Activated CD8-positive, alpha-beta memory T cell treated with anti-CD3 and anti-CD28 coated beads, Interleukin-2, amount 10 ng/mL, durations not matched to agents 7 days and 5 days (primary cell): ENCODE measurements at regions not wholly inside any gene's neighbourhood (a gene's known extent, or its start where the extent isn't known, plus 50 kb on each side); places are given as distances from the start of the nearest gene placed in this dataset.

Experiments used
- ATAC-seq: fragments of 150-1000 bp; cut with Tn5 transposase; one replicate; pipeline ENCODE4 v1.10.0; 2021; ENCODE audit warnings: moderate library complexity
- CTCF ChIA-PET: fragments of 350-600 bp; sonication (Branson Sonifier 250); formaldehyde crosslinking; loops from one replicate; lab custom pipeline; 2021; ENCODE audit warnings: antibody characterized with exemption; lab: Charles Lee
- DNase-seq: peaks from one replicate; pipeline ENCODE4 v3.0.0-alpha.2; 2020
- H3K27ac Mint-ChIP-seq: one replicate; pipeline ENCODE4 v1.8.0; 2021; ENCODE audit warnings: mild to moderate bottlenecking, mixed read lengths
- H3K27me3 Mint-ChIP-seq: one replicate; pipeline ENCODE4 v1.8.0; 2021; ENCODE audit warnings: mixed read lengths
- H3K36me3 Mint-ChIP-seq: one replicate; pipeline ENCODE4 v1.8.0; 2021; ENCODE audit warnings: mild to moderate bottlenecking, mixed read lengths
- H3K4me1 Mint-ChIP-seq: one replicate; pipeline ENCODE4 v1.8.0; 2021; ENCODE audit warnings: mixed read lengths
- H3K4me3 Mint-ChIP-seq: one replicate; pipeline ENCODE4 v1.8.0; 2021; ENCODE audit warnings: mild to moderate bottlenecking, moderate library complexity, mixed read lengths
- H3K9me3 Mint-ChIP-seq: one replicate; pipeline ENCODE4 v1.8.0; 2022; ENCODE audit warnings: low read depth, mixed read lengths

- no peaks in the 10 kb centered on the region for H3K36me3 Mint-ChIP-seq
- CTCF ChIA-PET = no interaction called here
- ATAC-seq (no peak), DNase-seq (no peak)
- H3K9me3 Mint-ChIP-seq = peaks cover 12% of the 10 kb centered on the region
- no peaks in the 10 kb centered on the region for H3K27me3 Mint-ChIP-seq
- H3K27ac Mint-ChIP-seq = no peak overlapping the region
- no peak overlapping the region for H3K4me3 Mint-ChIP-seq
- H3K4me1 Mint-ChIP-seq = no peaks in the 10 kb centered on the region
These were observed 1722.1 kb downstream of the MAT2B start for GRCh38 chr5:165227515-165227914.

GRCh38 chr5:165228184-165228583 lies 1722.8 kb downstream of the MAT2B start:
- Mint-ChIP-seq H3K4me3 (no peak overlapping the region), H3K4me1 (no peaks in the 10 kb centered on the region), H3K36me3 (no peaks in the 10 kb centered on the region), H3K9me3 (peaks cover 15% of the 10 kb centered on the region), H3K27ac (no peak overlapping the region), H3K27me3 (no peaks in the 10 kb centered on the region)
- no peak for ATAC-seq
- no peak for DNase-seq
- CTCF ChIA-PET = no interaction called here

- H3K36me3 Mint-ChIP-seq = no peaks in the 10 kb centered on the region
- ATAC-seq (no peak), DNase-seq (no peak)
- H3K4me1 Mint-ChIP-seq = no peaks in the 10 kb centered on the region
- H3K9me3 Mint-ChIP-seq = peaks cover 8% of the 10 kb centered on the region
- no peaks in the 10 kb centered on the region for H3K27me3 Mint-ChIP-seq
- no peak overlapping the region for H3K27ac Mint-ChIP-seq
- CTCF ChIA-PET = interaction anchor here (1.4 kb wide), 1 partner anchor 9 kb away, joined by 4 read pairs; no protein-coding TSS in a partner anchor
- no peak overlapping the region for H3K4me3 Mint-ChIP-seq
These were observed 1726.5 kb downstream of the MAT2B start for GRCh38 chr5:165231821-165232508.

GRCh38 chr5:165232509-165233028 lies 1727.2 kb downstream of the MAT2B start:
- no peak for ATAC-seq
- peaks cover 5% of the 10 kb centered on the region for H3K9me3 Mint-ChIP-seq
- CTCF ChIA-PET = interaction anchor here (1.4 kb wide), 1 partner anchor 9 kb away, joined by 4 read pairs; no protein-coding TSS in a partner anchor
- no peak overlapping the region for H3K27ac Mint-ChIP-seq
- no peaks in the 10 kb centered on the region for H3K27me3 Mint-ChIP-seq
- no peaks in the 10 kb centered on the region for H3K4me1 Mint-ChIP-seq
- no peak for DNase-seq
- no peaks in the 10 kb centered on the region for H3K36me3 Mint-ChIP-seq
- no peak overlapping the region for H3K4me3 Mint-ChIP-seq

GRCh38 chr5:165241811-165242210 lies 1736.4 kb downstream of the MAT2B start:
- peaks cover 5% of the 10 kb centered on the region for H3K9me3 Mint-ChIP-seq
- CTCF ChIA-PET = no interaction called here
- no peaks in the 10 kb centered on the region for H3K36me3 Mint-ChIP-seq
- H3K27me3 Mint-ChIP-seq = no peaks in the 10 kb centered on the region
- no peaks in the 10 kb centered on the region for H3K4me1 Mint-ChIP-seq
- no peak overlapping the region for H3K4me3 Mint-ChIP-seq
- ATAC-seq (no peak), DNase-seq (no peak)
- H3K27ac Mint-ChIP-seq = no peak overlapping the region

GRCh38 chr5:165242646-165243045 lies 1737.2 kb downstream of the MAT2B start:
- Mint-ChIP-seq H3K36me3 (no peaks in the 10 kb centered on the region), H3K27ac (no peak overlapping the region), H3K4me3 (no peak overlapping the region), H3K9me3 (peaks cover 5% of the 10 kb centered on the region), H3K27me3 (no peaks in the 10 kb centered on the region), H3K4me1 (no peaks in the 10 kb centered on the region)
- CTCF ChIA-PET = no interaction called here
- DNase-seq (no peak), ATAC-seq (no peak)

GRCh38 chr5:165244407-165244806 lies 1739.0 kb downstream of the MAT2B start:
- CTCF ChIA-PET = no interaction called here
- H3K27ac Mint-ChIP-seq = no peak overlapping the region
- H3K9me3 Mint-ChIP-seq = peaks cover 5% of the 10 kb centered on the region
- ATAC-seq (no peak), DNase-seq (no peak)
- H3K27me3 Mint-ChIP-seq = no peaks in the 10 kb centered on the region
- H3K4me1 Mint-ChIP-seq = no peaks in the 10 kb centered on the region
- no peak overlapping the region for H3K4me3 Mint-ChIP-seq
- H3K36me3 Mint-ChIP-seq = no peaks in the 10 kb centered on the region

GRCh38 chr5:165258197-165258771 lies 1752.9 kb downstream of the MAT2B start:
- CTCF ChIA-PET = no interaction called here

GRCh38 chr5:165260426-165260825 lies 1755.0 kb downstream of the MAT2B start:
- Mint-ChIP-seq H3K36me3 (no peaks in the 10 kb centered on the region), H3K4me3 (no peak overlapping the region), H3K27ac (no peak overlapping the region), H3K4me1 (no peaks in the 10 kb centered on the region), H3K27me3 (no peaks in the 10 kb centered on the region), H3K9me3 (peaks cover 7% of the 10 kb centered on the region)
- DNase-seq (no peak), ATAC-seq (no peak)
- CTCF ChIA-PET = interaction anchor here (0.7 kb wide), 1 partner anchor 183 kb away, joined by 3 read pairs; no protein-coding TSS in a partner anchor

More at GRCh38 chr5:165258197-165258771, 1752.9 kb downstream of the MAT2B start:
- ATAC-seq (no peak), DNase-seq (no peak)
- no peak overlapping the region for H3K27ac Mint-ChIP-seq
- no peaks in the 10 kb centered on the region for H3K27me3 Mint-ChIP-seq
- peaks cover 3% of the 10 kb centered on the region for H3K9me3 Mint-ChIP-seq
- no peaks in the 10 kb centered on the region for H3K36me3 Mint-ChIP-seq
- no peak overlapping the region for H3K4me3 Mint-ChIP-seq
- no peaks in the 10 kb centered on the region for H3K4me1 Mint-ChIP-seq

GRCh38 chr5:165263536-165263935 lies 1758.1 kb downstream of the MAT2B start:
- Mint-ChIP-seq H3K27me3 (no peaks in the 10 kb centered on the region), H3K9me3 (peaks cover 7% of the 10 kb centered on the region), H3K4me3 (no peak overlapping the region), H3K4me1 (no peaks in the 10 kb centered on the region), H3K27ac (no peak overlapping the region), H3K36me3 (no peaks in the 10 kb centered on the region)
- ATAC-seq (no peak), DNase-seq (no peak)
- CTCF ChIA-PET = no interaction called here

GRCh38 chr5:165266939-165267338 lies 1761.5 kb downstream of the MAT2B start:
- no peak for DNase-seq
- Mint-ChIP-seq H3K9me3 (peaks cover 7% of the 10 kb centered on the region), H3K27ac (no peak overlapping the region), H3K4me1 (no peaks in the 10 kb centered on the region), H3K27me3 (no peaks in the 10 kb centered on the region), H3K36me3 (no peaks in the 10 kb centered on the region), H3K4me3 (no peak overlapping the region)
- CTCF ChIA-PET = no interaction called here
- ATAC-seq = no peak

GRCh38 chr5:165272436-165272835 lies 1767.0 kb downstream of the MAT2B start:
- DNase-seq (no peak), ATAC-seq (no peak)
- Mint-ChIP-seq H3K27me3 (no peaks in the 10 kb centered on the region), H3K36me3 (no peaks in the 10 kb centered on the region), H3K4me3 (no peak overlapping the region), H3K9me3 (peaks cover 3% of the 10 kb centered on the region), H3K4me1 (no peaks in the 10 kb centered on the region), H3K27ac (no peak overlapping the region)
- CTCF ChIA-PET = no interaction called here

- no peak overlapping the region for H3K27ac Mint-ChIP-seq
- H3K4me1 Mint-ChIP-seq = no peaks in the 10 kb centered on the region
- H3K4me3 Mint-ChIP-seq = no peak overlapping the region
- no peaks in the 10 kb centered on the region for H3K36me3 Mint-ChIP-seq
- H3K27me3 Mint-ChIP-seq = no peaks in the 10 kb centered on the region
- CTCF ChIA-PET = no interaction called here
- DNase-seq (no peak), ATAC-seq (no peak)
- H3K9me3 Mint-ChIP-seq = peaks cover 3% of the 10 kb centered on the region
These were observed 1772.2 kb downstream of the MAT2B start for GRCh38 chr5:165277661-165278060.

- H3K27ac Mint-ChIP-seq = no peak overlapping the region
- CTCF ChIA-PET = no interaction called here
- H3K9me3 Mint-ChIP-seq = peaks cover 7% of the 10 kb centered on the region
- H3K27me3 Mint-ChIP-seq = no peaks in the 10 kb centered on the region
- no peak overlapping the region for H3K4me3 Mint-ChIP-seq
- H3K36me3 Mint-ChIP-seq = no peaks in the 10 kb centered on the region
- no peak for ATAC-seq
- no peaks in the 10 kb centered on the region for H3K4me1 Mint-ChIP-seq
- DNase-seq = no peak
These were observed 1777.1 kb downstream of the MAT2B start for GRCh38 chr5:165282491-165282890.
